Osteocyte (in vitro differentiated cells): ENCODE measurements at regions not wholly inside any gene's neighbourhood (a gene's known extent, or its start where the extent isn't known, plus 50 kb on each side); places are given as distances from the start of the nearest gene placed in this dataset.

Source experiments
- DNase-seq: peaks from one replicate; pipeline ENCODE4 v3.0.0; 2021; ENCODE audit warnings: mixed read lengths; ENCODE audit not compliant: unreplicated experiment; ENCODE audit errors: extremely low spot score
- H3K27ac Mint-ChIP-seq: one replicate; pipeline ENCODE4 v1.8.0; 2021; ENCODE audit warnings: mild to moderate bottlenecking, mixed read lengths; ENCODE audit not compliant: unreplicated experiment
- H3K27me3 Mint-ChIP-seq: one replicate; pipeline ENCODE4 v1.8.0; 2021; ENCODE audit warnings: mixed read lengths; ENCODE audit not compliant: unreplicated experiment
- H3K36me3 Mint-ChIP-seq: one replicate; pipeline ENCODE4 v1.8.0; 2021; ENCODE audit warnings: mixed read lengths; ENCODE audit not compliant: unreplicated experiment
- H3K4me1 Mint-ChIP-seq: one replicate; pipeline ENCODE4 v1.8.0; 2021; ENCODE audit warnings: mixed read lengths; ENCODE audit not compliant: unreplicated experiment
- H3K4me3 Mint-ChIP-seq: one replicate; pipeline ENCODE4 v1.8.0; 2021; ENCODE audit warnings: mild to moderate bottlenecking, moderate library complexity, mixed read lengths; ENCODE audit not compliant: unreplicated experiment
- H3K9me3 Mint-ChIP-seq: one replicate; pipeline ENCODE4 v1.8.0; 2021; ENCODE audit warnings: mixed read lengths; ENCODE audit not compliant: unreplicated experiment
- TF ChIP-seq, protein P1 (sequence below): fragments of 200-600 bp; sonication (generic); IDR thresholded peaks from 2 replicates; pipeline ENCODE4 v1.5.0; 2021; ENCODE audit warnings: antibody characterized with exemption, mild to moderate bottlenecking, moderate library complexity

DNA sequence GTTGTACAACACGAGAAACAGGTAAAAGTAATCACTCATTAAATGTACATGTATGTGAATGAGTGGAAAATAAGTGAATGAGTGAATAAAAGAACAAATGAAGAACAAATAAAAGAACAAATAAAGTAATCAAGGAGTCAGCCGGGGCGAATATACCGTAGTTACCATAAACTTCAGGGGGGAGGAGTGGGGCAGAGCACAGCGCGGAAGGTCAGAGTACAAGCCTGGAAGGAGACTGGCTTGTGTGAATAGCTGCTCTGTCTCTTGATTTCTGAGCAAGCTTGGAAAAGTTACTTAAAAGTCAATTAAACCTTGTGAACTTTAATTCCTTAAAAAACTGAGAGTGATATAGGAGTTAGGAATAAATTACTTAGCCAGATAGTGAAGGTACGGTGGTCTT lies 466.5 kb upstream of the CNTN4 start:
- H3K27ac Mint-ChIP-seq, result no peak overlapping the region
- H3K4me3 Mint-ChIP-seq, result no peak overlapping the region
- DNase-seq, result no peak
- TF ChIP-seq, protein P1, sequence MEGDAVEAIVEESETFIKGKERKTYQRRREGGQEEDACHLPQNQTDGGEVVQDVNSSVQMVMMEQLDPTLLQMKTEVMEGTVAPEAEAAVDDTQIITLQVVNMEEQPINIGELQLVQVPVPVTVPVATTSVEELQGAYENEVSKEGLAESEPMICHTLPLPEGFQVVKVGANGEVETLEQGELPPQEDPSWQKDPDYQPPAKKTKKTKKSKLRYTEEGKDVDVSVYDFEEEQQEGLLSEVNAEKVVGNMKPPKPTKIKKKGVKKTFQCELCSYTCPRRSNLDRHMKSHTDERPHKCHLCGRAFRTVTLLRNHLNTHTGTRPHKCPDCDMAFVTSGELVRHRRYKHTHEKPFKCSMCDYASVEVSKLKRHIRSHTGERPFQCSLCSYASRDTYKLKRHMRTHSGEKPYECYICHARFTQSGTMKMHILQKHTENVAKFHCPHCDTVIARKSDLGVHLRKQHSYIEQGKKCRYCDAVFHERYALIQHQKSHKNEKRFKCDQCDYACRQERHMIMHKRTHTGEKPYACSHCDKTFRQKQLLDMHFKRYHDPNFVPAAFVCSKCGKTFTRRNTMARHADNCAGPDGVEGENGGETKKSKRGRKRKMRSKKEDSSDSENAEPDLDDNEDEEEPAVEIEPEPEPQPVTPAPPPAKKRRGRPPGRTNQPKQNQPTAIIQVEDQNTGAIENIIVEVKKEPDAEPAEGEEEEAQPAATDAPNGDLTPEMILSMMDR, result no peak
- peaks cover 1% of the 10 kb centered on the region for H3K36me3 Mint-ChIP-seq
- no peaks in the 10 kb centered on the region for H3K4me1 Mint-ChIP-seq
- peaks cover 5% of the 10 kb centered on the region for H3K9me3 Mint-ChIP-seq
- H3K27me3 Mint-ChIP-seq, result peaks cover 7% of the 10 kb centered on the region

- no peaks in the 10 kb centered on the region for H3K4me1 Mint-ChIP-seq
- H3K9me3 Mint-ChIP-seq, result peaks cover 12% of the 10 kb centered on the region
- no peaks in the 10 kb centered on the region for H3K36me3 Mint-ChIP-seq
- TF ChIP-seq, protein P1, result no peak
- DNase-seq, result no peak
- no peak overlapping the region for H3K27ac Mint-ChIP-seq
- no peaks in the 10 kb centered on the region for H3K27me3 Mint-ChIP-seq
- no peak overlapping the region for H3K4me3 Mint-ChIP-seq
Measured at GRCh38 chr3:1661839-1662238, 436.8 kb upstream of the CNTN4 start.

- H3K9me3 Mint-ChIP-seq, result peaks cover 8% of the 10 kb centered on the region
- H3K27me3 Mint-ChIP-seq, result no peaks in the 10 kb centered on the region
- no peaks in the 10 kb centered on the region for H3K4me1 Mint-ChIP-seq
- no peaks in the 10 kb centered on the region for H3K36me3 Mint-ChIP-seq
- TF ChIP-seq, protein P1, result no peak
- no peak overlapping the region for H3K4me3 Mint-ChIP-seq
- DNase-seq, result no peak
- no peak overlapping the region for H3K27ac Mint-ChIP-seq
Measured at GRCh38 chr3:1664266-1664665, 434.4 kb upstream of the CNTN4 start.

DNA sequence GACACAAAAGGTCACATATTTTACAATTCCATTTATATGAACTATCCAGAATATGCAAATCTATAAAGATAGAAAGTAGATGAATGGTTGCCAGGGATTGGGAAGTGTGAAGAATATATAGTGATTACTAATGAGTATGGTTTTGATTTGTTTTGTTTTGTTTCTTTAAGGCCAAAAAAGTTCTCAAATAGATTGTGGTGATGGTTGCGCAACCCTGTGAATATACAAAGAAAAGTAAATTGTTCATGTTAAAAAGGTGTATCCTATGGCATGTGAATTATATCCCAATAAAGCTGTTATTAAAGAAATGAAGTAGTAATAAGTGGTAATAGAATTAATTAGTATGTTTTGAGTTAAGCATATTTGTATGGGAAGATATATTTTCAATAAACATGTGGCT lies 431.8 kb upstream of the CNTN4 start:
- H3K9me3 Mint-ChIP-seq, result peaks cover 6% of the 10 kb centered on the region
- H3K4me3 Mint-ChIP-seq, result no peak overlapping the region
- H3K4me1 Mint-ChIP-seq, result no peaks in the 10 kb centered on the region
- no peaks in the 10 kb centered on the region for H3K27me3 Mint-ChIP-seq
- no peaks in the 10 kb centered on the region for H3K36me3 Mint-ChIP-seq
- H3K27ac Mint-ChIP-seq, result no peak overlapping the region
- TF ChIP-seq, protein P1, result no peak
- DNase-seq, result no peak

GRCh38 chr3:1677576-1678156 lies 421.0 kb upstream of the CNTN4 start:
- TF ChIP-seq, protein P1, result no peak
- peaks cover 21% of the 10 kb centered on the region for H3K9me3 Mint-ChIP-seq
- H3K36me3 Mint-ChIP-seq, result no peaks in the 10 kb centered on the region
- H3K27ac Mint-ChIP-seq, result no peak overlapping the region
- no peak for DNase-seq
- no peaks in the 10 kb centered on the region for H3K4me1 Mint-ChIP-seq
- no peak overlapping the region for H3K4me3 Mint-ChIP-seq
- H3K27me3 Mint-ChIP-seq, result no peaks in the 10 kb centered on the region
